HG02938 (cell line): ENCODE measurements at regions not wholly inside any gene's neighbourhood (a gene's known extent, or its start where the extent isn't known, plus 50 kb on each side); places are given as distances from the start of the nearest gene placed in this dataset.

Source experiments
- ATAC-seq: cut with Tn5 transposase; IDR thresholded peaks from one replicate; pipeline ENCODE4 v1.9.1; 2021; ENCODE audit warnings: mild to moderate bottlenecking, moderate library complexity; ENCODE audit not compliant: unreplicated experiment

GRCh38 chrX:94041881-94042280 is 367.9 kb downstream of the FAM133A start:
- ATAC-seq, result no peak

GRCh38 chrX:94045724-94046123 is 371.7 kb downstream of the FAM133A start:
- no peak for ATAC-seq

- ATAC-seq, result no peak
These were observed 377.9 kb downstream of the FAM133A start for GRCh38 chrX:94051926-94052325.

- no peak for ATAC-seq
These were observed 379.6 kb downstream of the FAM133A start for GRCh38 chrX:94053575-94053974.

- no peak for ATAC-seq
These were observed 383.4 kb downstream of the FAM133A start for GRCh38 chrX:94057385-94057784.

GRCh38 chrX:94058728-94059382 is 384.8 kb downstream of the FAM133A start:
- no peak for ATAC-seq

- ATAC-seq, result no peak
These were observed 391.1 kb downstream of the FAM133A start for GRCh38 chrX:94065091-94065490.

- ATAC-seq, result no peak
These were observed 415.1 kb downstream of the FAM133A start for GRCh38 chrX:94089149-94089548.

- no peak for ATAC-seq
These were observed 423.9 kb downstream of the FAM133A start for GRCh38 chrX:94097868-94098267.

GRCh38 chrX:94107981-94108380 is 434.0 kb downstream of the FAM133A start:
- ATAC-seq, result no peak

GRCh38 chrX:94114362-94114761 is 440.4 kb downstream of the FAM133A start:
- no peak for ATAC-seq

GRCh38 chrX:94121799-94122198 is 447.8 kb downstream of the FAM133A start:
- no peak for ATAC-seq

- no peak for ATAC-seq
These were observed 449.1 kb downstream of the FAM133A start for GRCh38 chrX:94123062-94123461.

GRCh38 chrX:94162971-94163370 is 489.0 kb downstream of the FAM133A start:
- no peak for ATAC-seq

GRCh38 chrX:94178145-94178788 is 504.3 kb downstream of the FAM133A start:
- no peak for ATAC-seq

GRCh38 chrX:94204524-94204923 is 530.5 kb downstream of the FAM133A start:
- ATAC-seq, result no peak

GRCh38 chrX:94216738-94217137 is 542.7 kb downstream of the FAM133A start:
- no peak for ATAC-seq

GRCh38 chrX:94252211-94252610 is 578.2 kb downstream of the FAM133A start:
- no peak for ATAC-seq

GRCh38 chrX:94256396-94256795 is 582.4 kb downstream of the FAM133A start:
- no peak for ATAC-seq

GRCh38 chrX:94265323-94265722 is 591.3 kb downstream of the FAM133A start:
- ATAC-seq, result no peak

- ATAC-seq, result no peak
These were observed 614.3 kb downstream of the FAM133A start for GRCh38 chrX:94288325-94288724.

GRCh38 chrX:94288972-94289371 is 615.0 kb downstream of the FAM133A start:
- ATAC-seq, result no peak

GRCh38 chrX:94302446-94302845 is 628.4 kb downstream of the FAM133A start:
- no peak for ATAC-seq
